GM21447 (cell line): ENCODE measurements at regions not wholly inside any gene's neighbourhood (a gene's known extent, or its start where the extent isn't known, plus 50 kb on each side); places are given as distances from the start of the nearest gene placed in this dataset.
"Not testable (repeated sequence)": the region's sequence is repeated elsewhere in the genome, so short reads cannot be mapped to it uniquely, and the experiment has no call there.

Experiments
- ATAC-seq: cut with Tn5 transposase; IDR thresholded peaks from one replicate; pipeline ENCODE4 v1.9.1; 2021; ENCODE audit not compliant: unreplicated experiment

DNA sequence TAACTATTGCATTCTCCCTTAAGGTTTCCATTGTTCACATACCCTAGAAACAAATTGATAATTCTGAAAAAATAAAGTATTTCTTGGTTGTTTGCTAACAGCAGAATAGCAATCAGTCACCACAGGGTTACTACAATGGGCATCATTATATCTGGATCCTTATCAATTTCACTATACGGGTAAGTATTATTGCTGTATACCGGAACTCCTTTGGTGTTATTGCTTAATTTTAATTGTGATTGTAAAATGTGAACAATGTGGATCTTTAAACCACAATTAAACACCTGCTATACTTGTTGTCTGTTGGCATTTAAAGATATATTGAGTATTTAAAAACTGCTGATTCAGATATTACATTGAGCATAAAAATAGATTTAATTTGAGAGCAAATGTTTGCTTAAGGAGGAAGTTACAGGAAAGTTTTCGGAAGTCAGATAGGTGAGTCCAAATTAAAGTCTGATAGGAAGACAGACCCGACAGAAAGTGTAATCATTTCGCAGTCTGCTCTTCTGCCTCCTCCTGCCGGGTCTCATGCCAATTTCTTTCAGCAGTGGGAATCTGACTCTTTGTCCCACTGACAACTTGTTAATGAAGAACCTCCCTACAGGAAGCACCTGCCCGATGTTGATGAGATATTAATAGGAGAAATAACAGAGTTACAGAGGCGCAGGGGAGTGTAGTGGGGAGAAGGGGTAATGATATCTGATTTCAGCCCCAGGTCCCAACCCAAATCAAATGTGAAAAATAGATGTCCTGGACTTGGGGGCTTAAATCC lies 169.7 kb upstream of the TBC1D5 start:
- no peak for ATAC-seq

DNA sequence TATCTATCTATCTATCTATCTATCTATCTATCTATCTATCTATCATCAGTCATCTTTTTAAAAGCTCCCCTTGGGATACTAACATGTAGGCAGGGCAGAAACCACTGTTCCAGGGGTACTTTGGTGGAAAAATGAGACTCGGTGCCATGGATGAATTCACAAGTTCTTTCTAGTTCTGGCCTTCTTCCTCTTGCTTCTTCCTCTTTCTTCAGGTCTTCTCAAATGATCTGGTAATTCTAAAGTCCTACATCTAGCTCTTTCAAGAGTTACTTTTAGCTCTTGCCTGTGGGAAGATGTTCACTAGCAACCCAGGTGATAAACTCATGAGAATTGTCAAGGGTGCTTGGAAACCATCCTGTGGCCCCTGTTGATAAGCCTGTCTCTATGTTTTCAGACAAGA lies 168.5 kb upstream of the TBC1D5 start:
- ATAC-seq: no peak

DNA sequence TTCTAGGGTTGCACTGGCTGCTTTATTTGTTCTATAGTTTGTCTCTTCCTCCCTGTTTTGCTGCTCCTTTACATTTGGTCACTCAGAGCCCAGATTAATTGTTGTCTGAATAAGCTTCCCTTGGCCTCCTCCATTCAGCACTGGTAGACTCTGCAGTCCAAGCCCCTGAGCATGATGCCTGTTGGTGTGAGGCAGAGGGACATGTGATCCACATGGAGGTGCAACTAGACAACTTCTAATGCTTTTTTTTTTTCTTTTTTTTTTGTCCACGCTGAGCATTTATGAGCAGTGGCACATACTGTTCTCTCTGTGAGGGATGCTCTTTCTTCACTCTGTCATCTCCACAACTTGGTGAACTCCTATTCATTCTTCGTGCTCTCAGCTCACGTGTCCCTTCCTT lies 167.3 kb upstream of the TBC1D5 start:
- no peak for ATAC-seq

DNA sequence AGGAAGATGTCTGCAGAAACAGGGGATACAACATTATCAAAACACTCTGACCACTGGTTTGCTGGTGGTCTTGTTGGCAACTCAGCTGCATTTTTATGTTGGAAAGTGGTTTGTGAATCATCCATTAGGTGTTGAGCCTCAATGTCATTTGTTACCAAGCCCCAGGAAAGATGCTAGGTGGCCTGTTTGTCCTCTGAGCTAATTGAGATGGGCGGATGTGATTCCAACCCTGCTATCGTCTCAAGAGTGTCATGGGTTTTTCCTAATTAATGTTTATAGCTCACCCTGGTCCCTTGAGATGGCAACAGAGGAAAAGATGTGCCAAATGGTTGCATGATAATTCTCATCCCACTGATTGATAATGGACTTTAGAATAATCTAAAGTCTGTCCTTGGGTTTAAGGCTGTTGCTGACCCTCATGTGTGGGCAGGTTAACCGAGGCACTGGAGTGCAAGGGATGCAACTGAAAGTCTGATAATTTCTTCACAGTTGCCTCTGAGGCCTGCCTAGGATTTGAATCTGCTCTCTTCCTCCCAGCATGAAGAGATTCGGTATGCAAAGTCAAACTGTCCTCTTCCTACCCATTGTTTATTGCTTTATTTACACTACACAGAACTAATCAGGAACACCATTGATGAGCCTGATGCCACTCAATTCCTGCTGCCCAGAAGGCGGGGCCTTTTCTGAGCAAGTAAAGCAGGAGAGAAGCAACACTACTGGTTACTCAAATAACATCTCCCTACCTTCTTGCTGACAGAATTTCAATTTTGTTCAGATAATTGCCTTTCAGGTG lies 166.2 kb upstream of the TBC1D5 start:
- no peak for ATAC-seq

DNA sequence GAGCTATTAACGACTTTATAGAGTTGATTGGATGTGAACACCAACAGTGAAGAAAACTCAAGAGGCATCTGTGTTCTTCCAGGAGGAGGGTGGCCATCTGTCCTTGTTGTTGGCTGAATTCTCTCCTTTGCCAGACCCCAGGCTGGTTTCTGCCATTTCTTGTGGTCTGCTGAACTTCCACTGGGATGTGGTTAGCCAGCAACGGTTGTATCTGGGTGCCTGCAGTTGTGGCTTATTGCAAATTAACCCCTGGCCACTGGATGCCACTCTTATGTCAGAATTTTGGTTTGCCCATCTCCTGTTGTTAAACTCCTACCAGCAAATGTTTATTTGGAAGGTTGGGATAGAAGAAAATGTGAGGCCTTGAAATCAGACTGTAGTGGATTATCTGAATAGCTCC lies 163.6 kb upstream of the TBC1D5 start:
- ATAC-seq: no peak

DNA sequence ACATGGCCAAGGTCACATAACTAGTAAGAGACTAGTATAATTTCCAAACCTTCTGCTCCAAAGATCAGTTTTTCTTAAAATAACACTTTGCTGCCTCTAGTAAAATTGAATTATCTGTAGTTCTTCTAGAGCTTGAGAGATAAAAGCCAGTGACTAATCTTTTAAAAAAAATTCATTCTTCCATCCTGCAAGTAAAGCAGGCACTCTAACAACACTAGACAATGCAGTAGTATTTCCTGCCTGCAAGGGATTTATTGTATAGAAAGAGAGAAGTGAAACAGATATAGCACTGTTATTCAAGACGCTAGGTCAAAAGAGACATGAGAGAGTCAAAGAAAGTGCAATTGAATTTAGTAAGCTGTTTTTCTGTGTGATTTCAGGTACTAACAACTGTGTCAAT lies 159.5 kb upstream of the TBC1D5 start:
- no peak for ATAC-seq

DNA sequence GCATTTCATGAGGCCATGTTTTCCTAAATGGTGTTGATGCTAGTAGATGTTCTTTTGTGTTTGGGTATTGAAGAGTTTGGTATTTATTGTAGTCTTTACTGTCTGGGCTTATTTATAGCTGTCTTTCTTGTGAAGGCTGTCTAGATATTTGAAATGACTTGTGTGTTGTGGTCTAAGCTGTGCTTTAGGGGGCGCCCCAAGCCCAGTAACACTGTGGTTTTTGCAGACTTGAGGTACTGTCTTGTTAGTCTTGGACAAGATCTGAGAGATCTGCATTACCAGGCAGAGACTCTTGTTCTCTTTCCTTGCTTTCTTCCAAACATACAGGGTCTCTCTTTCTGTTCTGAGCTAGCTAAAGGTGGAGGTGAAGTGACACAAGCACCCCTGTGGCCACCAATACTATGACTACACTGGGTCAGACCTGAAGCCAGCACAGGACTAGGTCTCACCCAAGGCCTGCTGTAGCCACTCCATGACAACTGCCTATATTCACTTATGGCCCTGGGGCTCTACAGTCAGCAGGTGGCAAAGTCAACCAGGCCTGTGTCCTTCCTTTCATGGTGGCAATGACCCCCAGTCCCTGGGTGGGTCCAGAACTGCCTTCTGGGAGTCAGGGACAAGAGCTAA lies 152.1 kb upstream of the TBC1D5 start:
- ATAC-seq: no peak

DNA sequence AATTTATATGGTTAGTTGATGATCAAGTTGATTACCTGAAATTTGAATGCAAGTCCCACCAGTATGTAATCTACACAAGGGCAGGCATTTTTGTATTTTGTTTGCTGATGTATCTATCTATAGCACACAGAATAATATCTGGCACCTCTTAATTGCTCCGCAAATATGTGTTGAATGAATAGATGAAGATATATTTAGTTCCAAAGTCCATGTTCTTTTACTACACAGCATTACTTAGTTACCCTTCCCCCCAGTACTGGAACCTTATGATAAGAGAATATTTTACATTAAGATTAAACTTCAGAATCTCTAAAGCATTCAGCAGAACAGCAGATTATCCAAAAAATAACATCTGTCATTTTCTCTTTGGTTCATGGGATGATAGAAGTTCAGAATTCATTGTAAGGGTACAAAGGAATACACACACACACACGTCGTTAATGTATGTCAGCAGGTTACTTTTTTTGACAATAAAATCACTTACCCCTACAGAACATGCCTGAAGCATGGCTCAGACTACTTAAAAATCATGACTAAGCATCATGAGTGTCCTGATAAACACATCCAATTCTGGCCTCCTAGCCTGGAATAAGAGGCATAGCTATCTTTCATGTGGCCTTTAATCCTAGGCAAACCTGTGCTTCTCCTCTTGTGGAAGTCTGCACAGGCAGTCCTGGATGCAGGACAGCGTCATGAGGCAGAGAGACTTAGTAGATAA lies 148.9 kb upstream of the TBC1D5 start:
- ATAC-seq: no peak

DNA sequence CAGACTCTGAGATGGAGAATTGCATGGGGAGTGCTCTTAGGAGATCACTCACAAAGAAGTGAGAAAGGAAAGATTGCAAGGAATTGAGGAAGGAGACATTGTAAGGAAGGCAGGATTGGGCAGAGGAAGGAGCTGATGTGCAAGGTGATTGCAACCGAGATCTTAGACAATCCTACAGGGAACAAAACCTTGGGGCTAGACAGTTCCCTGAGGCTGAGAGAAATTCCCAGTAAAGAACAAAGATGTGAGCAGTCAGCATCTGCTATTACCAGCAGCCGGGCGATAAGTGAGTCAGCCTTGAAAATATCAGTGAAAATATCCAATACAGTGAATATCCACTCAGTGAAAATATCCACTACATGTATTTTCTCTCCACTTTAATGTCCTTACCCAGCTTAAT lies 143.6 kb upstream of the TBC1D5 start:
- no peak for ATAC-seq

DNA sequence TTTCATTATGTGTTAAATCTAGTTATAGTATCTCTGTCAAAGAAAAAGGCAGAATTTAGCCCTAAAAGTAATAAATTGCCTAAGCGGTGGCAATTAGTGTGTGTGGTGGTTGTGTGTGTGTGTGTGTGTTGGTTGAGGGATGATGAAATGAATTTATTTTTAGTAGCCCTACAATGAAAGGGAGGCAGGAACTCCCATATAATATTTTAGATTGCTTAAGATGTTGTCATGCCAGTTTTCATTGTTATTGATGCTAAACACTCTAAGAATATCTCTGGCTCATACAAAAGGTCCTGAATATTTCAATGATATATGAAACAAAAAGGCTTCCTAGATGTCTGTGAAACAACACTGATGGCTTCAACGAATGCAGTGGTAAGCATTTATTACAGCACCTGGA lies 140.6 kb upstream of the TBC1D5 start:
- no peak for ATAC-seq

DNA sequence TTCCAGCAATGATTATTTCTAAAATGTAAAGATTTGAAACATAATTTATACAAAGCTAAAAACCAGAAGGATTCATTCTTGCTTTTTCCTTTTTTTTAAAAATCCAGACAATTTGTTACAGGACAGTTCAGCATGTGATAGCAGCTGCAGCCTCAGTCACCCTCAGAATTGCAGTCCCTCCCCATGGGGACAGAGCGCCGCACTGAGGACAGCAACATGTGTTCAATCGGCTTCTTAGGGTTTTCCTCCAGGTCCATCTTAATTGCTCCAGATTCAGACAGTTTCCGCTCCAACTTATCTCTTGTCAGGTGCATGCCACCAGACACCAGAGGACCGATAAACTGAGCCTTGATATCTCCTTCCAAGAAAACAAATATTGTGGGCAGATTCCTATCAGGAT lies 134.9 kb upstream of the TBC1D5 start:
- ATAC-seq: no peak

DNA sequence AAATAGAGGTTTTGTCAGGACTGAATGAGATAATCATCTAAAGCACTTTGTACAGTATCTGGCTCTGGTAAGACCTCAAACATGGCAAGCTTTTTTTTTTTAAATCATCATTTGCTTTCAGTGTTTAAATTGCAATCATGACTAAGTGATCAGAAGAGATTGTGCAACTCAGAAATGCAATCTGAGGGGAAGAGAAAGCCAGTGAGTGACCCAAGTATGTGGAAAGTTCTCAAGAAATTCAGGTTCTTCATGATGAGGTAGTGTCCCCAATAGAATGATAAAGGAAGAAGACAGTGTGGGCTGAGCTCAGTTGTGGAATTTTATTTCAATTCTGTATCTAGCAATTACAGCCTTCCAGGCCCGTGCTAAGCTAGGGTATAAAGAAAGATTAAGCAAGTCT lies 132.2 kb upstream of the TBC1D5 start:
- ATAC-seq: no peak

DNA sequence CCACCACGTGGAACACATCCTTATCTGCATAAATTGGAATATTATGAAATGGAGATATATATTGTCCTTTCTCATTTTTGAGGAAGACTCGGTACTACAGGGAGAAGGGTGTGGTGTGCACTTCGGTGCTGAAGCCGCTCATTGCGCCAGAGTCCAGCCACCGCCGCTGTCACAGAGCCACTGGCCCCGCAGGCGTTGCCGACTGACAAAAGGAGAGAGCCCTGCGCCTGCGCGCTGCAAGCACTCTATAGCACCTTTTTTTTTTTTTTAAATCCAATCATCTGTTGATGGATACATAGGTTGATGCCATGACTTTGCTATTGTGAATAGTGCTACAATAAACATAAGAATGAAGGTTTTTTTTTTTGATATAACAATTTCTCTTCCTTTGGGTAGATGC lies 130.0 kb upstream of the TBC1D5 start:
- ATAC-seq: no peak

DNA sequence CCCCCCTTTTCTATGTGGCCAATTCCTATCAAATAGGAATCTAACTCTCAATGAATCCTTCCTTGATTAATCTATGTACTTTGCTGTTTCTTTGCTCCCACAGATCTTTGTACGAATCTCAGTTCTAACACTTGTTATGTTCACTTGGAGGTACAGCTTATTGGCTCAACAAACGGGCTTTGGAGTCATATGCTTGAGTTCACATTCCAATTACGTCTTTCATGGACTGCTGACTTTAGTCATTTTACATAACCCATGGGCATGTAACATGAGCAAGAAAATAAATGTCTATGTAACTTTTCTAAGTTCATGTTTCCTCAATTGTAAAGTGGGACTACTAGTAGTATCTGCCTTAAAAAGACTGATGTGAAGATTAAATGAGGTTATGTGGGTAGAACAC lies 123.2 kb upstream of the TBC1D5 start:
- ATAC-seq: no peak

DNA sequence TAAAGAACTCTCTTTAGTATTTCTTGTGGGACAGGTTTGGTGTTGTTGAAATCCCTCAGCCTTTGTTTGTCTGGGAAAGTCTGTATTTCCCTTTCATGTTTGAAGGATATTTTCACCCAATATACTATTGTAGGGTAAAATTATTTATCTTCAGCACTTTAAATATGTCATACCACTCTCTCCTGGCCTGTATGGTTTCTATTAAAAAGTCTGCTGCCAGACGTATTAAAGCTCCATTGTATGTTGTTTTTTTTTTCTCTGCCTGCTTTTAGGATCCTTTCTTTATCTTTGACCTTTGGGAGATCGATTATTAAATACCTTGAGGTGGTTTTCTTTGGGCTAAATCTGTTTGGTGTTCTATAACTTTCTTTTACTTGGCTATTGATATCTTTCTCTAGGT lies 119.0 kb upstream of the TBC1D5 start:
- ATAC-seq: no peak

DNA sequence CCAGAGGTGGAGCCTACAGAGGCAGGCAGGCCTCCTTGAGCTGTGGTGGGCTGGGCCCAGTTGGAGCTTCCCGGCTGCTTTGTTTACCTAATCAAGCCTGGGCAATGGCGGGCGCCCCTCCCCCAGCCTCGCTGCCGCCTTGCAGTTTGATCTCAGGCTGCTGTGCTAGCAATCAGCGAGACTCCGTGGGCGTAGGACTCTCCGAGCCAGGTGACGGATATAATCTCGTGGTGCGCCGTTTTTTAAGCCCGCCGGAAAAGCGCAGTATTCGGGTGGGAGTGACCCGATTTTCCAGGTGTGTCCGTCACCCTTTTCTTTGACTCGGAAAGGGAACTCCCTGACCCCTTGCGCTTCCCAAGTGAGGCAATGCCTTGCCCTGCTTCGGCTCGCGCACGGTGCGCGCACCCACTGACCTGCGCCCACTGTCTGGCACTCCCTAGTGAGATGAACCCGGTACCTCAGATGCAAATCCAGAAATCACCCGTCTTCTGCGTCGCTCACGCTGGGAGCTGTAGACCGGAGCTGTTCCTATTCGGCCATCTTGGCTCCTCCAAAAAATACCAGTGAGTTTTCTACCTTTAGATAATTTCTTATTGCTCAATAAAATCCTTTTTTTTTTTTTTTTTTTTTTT lies 118.5 kb upstream of the TBC1D5 start:
- not testable (repeated sequence) for ATAC-seq

DNA sequence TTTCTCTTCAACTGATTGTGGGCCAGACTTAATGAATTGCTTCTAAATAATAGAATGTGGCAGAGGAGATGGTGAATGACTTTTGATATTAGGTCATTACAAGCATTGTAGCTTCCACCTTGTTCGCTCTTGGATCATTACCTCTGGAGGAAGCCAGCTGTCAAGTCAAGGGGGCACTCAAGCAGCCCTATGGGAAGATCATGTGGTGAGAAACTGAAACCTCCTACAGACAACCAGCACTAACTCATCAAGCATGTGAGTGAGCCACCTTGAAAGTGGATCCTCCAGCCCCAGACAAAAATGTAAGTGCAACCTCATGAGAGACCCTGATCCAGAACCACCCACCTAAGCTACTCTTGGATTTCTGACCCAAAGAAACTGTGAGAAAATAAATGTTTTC lies 109.8 kb upstream of the TBC1D5 start:
- ATAC-seq: peak; percentile 92

DNA sequence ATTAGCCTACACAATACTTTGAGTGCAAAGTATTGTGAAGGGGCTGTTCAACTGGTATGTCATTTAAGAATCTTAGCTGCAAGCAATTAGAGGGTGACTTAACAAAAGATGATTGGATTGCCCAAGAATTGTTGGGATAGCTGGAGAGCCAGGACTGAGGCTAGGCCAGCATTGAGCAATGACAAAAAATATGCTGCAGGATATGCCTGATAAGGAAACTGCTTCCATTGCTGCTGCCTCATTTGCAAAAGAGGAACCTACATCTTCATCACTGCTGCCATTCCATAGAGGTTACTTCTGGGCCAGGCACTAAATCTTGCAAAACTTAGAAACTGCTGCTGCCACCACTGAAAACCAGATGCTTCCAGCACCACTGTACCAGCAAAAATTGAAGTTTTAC lies 108.0 kb upstream of the TBC1D5 start:
- no peak for ATAC-seq

DNA sequence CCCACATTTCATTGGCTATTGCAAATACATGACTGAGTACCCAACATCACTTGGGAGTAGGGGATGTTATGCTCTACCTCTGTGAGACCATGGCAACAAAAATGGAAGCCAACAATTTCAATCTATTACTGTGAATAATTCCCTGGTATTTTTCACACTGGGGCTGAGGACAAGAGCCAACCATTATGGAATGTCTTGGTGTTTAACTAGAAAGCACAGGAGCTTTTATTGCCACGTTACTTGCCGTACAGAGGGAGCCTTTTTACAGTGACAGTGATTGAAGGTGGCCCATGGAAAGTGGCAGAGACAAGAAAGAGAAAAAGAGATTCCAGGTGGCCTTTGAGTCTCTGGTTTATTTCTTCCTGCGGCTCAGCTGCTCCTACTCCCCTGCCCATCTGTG lies 105.7 kb upstream of the TBC1D5 start:
- ATAC-seq: no peak

DNA sequence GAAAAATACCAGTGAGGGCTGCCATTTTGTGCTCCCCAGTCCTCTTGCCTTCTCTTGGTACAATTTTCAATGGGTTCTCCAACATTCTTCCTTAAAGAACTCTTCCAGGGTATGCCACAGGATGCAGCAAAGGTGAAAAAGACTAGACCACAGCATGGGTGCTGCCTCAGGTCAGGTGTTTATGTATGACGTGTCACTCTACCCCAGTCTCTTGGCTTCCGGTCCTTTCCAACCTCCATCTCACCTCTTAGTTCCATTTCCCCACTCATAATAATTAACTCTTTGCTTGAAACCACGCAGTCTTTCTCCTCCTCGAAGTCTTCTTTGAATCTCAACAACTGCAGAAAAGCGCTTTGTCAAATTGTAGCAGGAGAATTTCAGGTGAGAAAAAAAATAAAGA lies 104.7 kb upstream of the TBC1D5 start:
- ATAC-seq: no peak

DNA sequence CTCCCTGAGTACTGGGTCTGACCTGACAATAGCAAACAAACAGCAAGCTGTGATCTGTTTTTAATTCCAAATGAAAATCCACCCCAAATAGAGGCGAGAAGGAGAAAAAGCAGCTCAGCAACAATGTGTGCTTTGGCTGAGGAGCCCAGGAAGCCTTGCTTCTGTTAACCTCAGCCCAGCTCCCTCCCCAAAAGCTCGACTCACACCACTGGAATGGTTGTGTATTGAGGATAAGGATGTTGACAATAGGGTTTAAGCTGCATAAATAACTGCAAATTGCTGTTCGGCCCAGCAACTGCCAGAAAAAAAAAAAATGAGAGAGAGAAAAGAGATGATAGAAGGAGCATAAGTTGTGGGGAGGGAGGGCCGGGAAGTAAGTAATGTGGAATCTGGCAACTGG lies 104.0 kb upstream of the TBC1D5 start:
- ATAC-seq: no peak
